Ascending aorta (tissue), 2 donors: ENCODE measurements at regions not wholly inside any gene's neighbourhood (a gene's known extent, or its start where the extent isn't known, plus 50 kb on each side); places are given as distances from the start of the nearest gene placed in this dataset.

Experiments used
- DNase-seq, 2 donors: peaks; one replicate each; pipeline ENCODE4 v3.0.0-alpha.2; 2019; ENCODE audit warnings: low spot score in 2 of 2
- H3K27ac ChIP-seq, 2 donors: fragments of 200-600 bp; sonication (generic); one replicate each; pipeline ENCODE4 v1.5.1; 2016 to 2017; ENCODE audit warnings: mild to moderate bottlenecking in 1 of 2
- H3K27me3 ChIP-seq: fragments of 200-600 bp; sonication (generic); one replicate; pipeline ENCODE4 v1.5.1; 2017
- H3K36me3 ChIP-seq, 2 donors: fragments of 200-600 bp; sonication (generic); one replicate each; pipeline ENCODE4 v1.5.1; 2016
- H3K4me1 ChIP-seq, 2 donors: fragments of 200-600 bp; sonication (generic); one replicate each; pipeline ENCODE4 v1.5.1; 2016 to 2017; ENCODE audit warnings: mild to moderate bottlenecking in 1 of 2
- H3K4me3 ChIP-seq, 2 donors: fragments of 200-600 bp; sonication (generic); one replicate each; pipeline ENCODE4 v1.5.1; 2016 to 2017; ENCODE audit warnings: mild to moderate bottlenecking in 1 of 2
- H3K9me3 ChIP-seq, 2 donors: fragments of 200-600 bp; sonication (generic); one replicate each; pipeline ENCODE4 v1.5.1; 2016
- intact Hi-C: fragments of 100-400 bp; cut with DNase I; formaldehyde crosslinking; loops from one replicate; pipeline ENCODE4 v1.15.1; 2023
- TF ChIP-seq, protein P1 (sequence below), 3 experiments: fragments of 200-600 bp in 2 of 3; fragments of 450-650 bp in 1 of 3; sonication (generic) in 2 of 3; IDR thresholded peaks; one replicate each; pipeline ENCODE4 v1.5.1; 2016 to 2019; ENCODE audit warnings: antibody characterized with exemption in 3 of 3, mild to moderate bottlenecking in 1 of 3, moderate library complexity in 1 of 3

DNA sequence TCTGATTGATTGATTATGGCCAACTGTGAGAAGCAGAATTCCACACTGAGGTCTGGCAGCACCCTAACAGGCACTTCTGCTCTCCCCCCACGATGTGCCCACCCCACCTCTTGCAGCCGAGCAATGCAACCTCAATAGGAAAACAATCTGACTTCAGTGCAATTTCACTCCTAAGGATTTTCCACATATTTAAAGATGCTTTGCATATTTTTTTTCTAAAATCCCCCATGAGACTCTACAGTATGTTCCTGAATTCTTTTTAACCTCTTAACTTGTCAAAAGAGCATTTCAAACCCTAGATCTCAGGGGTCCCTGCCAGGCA lies 243.1 kb downstream of the AUH start:
- DNase-seq: no peak
- TF ChIP-seq, protein P1, sequence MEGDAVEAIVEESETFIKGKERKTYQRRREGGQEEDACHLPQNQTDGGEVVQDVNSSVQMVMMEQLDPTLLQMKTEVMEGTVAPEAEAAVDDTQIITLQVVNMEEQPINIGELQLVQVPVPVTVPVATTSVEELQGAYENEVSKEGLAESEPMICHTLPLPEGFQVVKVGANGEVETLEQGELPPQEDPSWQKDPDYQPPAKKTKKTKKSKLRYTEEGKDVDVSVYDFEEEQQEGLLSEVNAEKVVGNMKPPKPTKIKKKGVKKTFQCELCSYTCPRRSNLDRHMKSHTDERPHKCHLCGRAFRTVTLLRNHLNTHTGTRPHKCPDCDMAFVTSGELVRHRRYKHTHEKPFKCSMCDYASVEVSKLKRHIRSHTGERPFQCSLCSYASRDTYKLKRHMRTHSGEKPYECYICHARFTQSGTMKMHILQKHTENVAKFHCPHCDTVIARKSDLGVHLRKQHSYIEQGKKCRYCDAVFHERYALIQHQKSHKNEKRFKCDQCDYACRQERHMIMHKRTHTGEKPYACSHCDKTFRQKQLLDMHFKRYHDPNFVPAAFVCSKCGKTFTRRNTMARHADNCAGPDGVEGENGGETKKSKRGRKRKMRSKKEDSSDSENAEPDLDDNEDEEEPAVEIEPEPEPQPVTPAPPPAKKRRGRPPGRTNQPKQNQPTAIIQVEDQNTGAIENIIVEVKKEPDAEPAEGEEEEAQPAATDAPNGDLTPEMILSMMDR (IDR thresholded peaks at IDR 0.05): no peak
- peaks cover 12 to 29% of the 10 kb centered on the region in 2 donors for H3K4me1 ChIP-seq
- peak overlapping the region; percentile 83 to 86 for H3K27ac ChIP-seq
- H3K36me3 ChIP-seq: no peaks in the 10 kb centered on the region
- H3K9me3 ChIP-seq: no peaks in the 10 kb centered on the region
- intact Hi-C loops: loop anchor here (1.0 to 5.0 kb wide), 4 partner anchors 18 to 304 kb away; partner anchors contain the start of gene NFIL3
- no peaks in the 10 kb centered on the region for H3K27me3 ChIP-seq
- peak overlapping the region; percentile 37 to 57 for H3K4me3 ChIP-seq

GRCh38 chr9:91119142-91119541 lies 242.6 kb downstream of the AUH start:
- no peaks in the 10 kb centered on the region for H3K27me3 ChIP-seq
- no peaks in the 10 kb centered on the region for H3K9me3 ChIP-seq
- H3K4me3 ChIP-seq: peak overlapping the region in 1 of 2 donors; percentile 26
- no peaks in the 10 kb centered on the region for H3K36me3 ChIP-seq
- peaks cover 12 to 29% of the 10 kb centered on the region in 2 donors for H3K4me1 ChIP-seq
- no peak for DNase-seq
- H3K27ac ChIP-seq: peak overlapping the region; percentile 83 to 86
- intact Hi-C loops: loop anchor here (2.0 to 5.0 kb wide), 3 partner anchors 74 to 304 kb away; partner anchors contain the start of gene NFIL3
- TF ChIP-seq, protein P1 (IDR thresholded peaks at IDR 0.05): no peak

DNA sequence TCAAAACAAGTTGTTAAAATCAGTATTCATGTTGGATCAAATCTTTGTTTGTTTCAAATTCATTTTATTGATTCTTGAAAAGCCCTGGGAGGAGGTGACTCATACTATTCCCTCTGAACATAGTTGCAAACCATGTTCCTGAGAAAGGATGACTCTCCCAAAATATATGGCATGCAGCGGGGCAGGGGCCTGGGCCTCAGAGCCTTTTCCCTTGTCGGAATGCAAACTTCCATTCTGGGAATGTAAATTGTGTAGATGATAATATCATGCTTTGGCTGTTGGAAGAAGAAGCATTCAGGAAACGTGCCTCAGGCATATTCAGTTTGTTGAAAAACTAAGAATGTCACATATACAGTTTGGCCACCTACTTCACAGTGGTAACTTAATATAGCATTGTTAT lies 242.0 kb downstream of the AUH start:
- DNase-seq: no peak

DNA sequence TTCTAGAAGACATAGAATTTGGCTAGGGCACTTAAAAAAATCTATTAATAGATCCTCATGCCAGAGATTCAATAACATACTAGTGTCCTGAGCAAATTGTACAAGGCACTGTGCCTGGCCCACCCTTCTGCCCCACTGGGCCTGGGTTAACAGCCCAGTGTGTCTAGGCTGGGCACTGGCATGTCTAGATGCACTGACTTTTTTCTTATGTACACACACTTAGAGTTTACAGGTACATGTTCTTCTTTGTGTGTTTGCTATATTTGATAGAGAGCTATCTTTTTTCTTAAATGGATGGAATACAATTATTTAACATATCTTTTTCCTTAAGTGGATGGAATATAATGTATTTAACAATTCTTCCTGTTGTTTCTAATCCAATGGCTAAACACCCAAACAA lies 241.5 kb downstream of the AUH start:
- DNase-seq: no peak
- no peaks in the 10 kb centered on the region for H3K36me3 ChIP-seq
- H3K4me1 ChIP-seq: peaks cover 12 to 29% of the 10 kb centered on the region in 2 donors
- peak overlapping the region; percentile 12 to 83 for H3K27ac ChIP-seq
- peaks cover 0 to 5% of the 10 kb centered on the region in 2 donors for H3K9me3 ChIP-seq
- intact Hi-C loops: no loop called here
- TF ChIP-seq, protein P1 (IDR thresholded peaks at IDR 0.05): no peak
- no peaks in the 10 kb centered on the region for H3K27me3 ChIP-seq
- no peak overlapping the region for H3K4me3 ChIP-seq

More for the DNA sequence above, 242.0 kb downstream of the AUH start:
- H3K9me3 ChIP-seq: peaks cover 0 to 5% of the 10 kb centered on the region in 2 donors
- no peak overlapping the region for H3K4me3 ChIP-seq
- no peaks in the 10 kb centered on the region for H3K27me3 ChIP-seq
- H3K27ac ChIP-seq: peak overlapping the region; percentile 83 to 86
- H3K36me3 ChIP-seq: no peaks in the 10 kb centered on the region
- peaks cover 12 to 29% of the 10 kb centered on the region in 2 donors for H3K4me1 ChIP-seq
- TF ChIP-seq, protein P1 (IDR thresholded peaks at IDR 0.05): no peak
- intact Hi-C loops: loop anchor here (2.0 to 5.0 kb wide), 3 partner anchors 73 to 303 kb away; partner anchors contain the start of gene NFIL3

DNA sequence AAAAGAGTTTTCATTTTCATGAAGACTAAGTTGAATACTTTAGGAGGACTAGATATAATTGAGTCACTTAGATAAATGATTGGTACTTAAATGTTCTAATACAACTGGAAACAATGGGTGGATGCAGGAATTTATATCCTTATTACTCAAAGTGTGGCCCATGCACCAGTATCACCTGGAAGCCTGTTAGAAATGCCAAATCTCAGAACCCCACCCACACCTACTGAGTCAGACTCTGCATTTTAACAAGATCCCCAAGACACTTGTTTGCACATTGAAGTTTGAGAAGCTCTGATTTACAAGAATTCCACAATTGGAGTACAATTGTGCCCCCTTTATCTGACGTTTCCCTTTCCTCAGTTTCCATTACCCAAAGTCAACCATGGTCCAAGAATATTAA lies 239.0 kb downstream of the AUH start:
- no peaks in the 10 kb centered on the region for H3K36me3 ChIP-seq
- DNase-seq: no peak
- H3K27me3 ChIP-seq: no peaks in the 10 kb centered on the region
- H3K9me3 ChIP-seq: peaks cover 0 to 5% of the 10 kb centered on the region in 2 donors
- no peak overlapping the region for H3K4me3 ChIP-seq
- H3K4me1 ChIP-seq: peaks cover 12 to 22% of the 10 kb centered on the region in 2 donors
- intact Hi-C loops: no loop called here
- TF ChIP-seq, protein P1 (IDR thresholded peaks at IDR 0.05): no peak
- H3K27ac ChIP-seq: no peak overlapping the region
